GM13976 (cell line): ENCODE measurements at regions not wholly inside any gene's neighbourhood (a gene's known extent, or its start where the extent isn't known, plus 50 kb on each side); places are given as distances from the start of the nearest gene placed in this dataset.

ENCODE experiments used
- DNase-seq: peaks from one replicate; pipeline ENCODE4 v3.0.0; 2012; ENCODE audit warnings: low spot score
- CTCF ChIP-seq: IDR thresholded peaks from 2 replicates; pipeline ENCODE4 v1.5.1; 2012; ENCODE audit warnings: borderline replicate concordance, mild to moderate bottlenecking; ENCODE audit not compliant: insufficient read depth; ENCODE audit errors: extremely low read depth, missing control alignments, control extremely low read depth
- in situ Hi-C: fragments of 300-500 bp; cut with MboI; formaldehyde crosslinking; loops from one replicate; pipeline ENCODE4 v1.12.0; 2022; ENCODE audit warnings: low sequenced_read_pairs, mixed read lengths, inconsistent platforms; ENCODE audit not compliant: unreplicated experiment

DNA sequence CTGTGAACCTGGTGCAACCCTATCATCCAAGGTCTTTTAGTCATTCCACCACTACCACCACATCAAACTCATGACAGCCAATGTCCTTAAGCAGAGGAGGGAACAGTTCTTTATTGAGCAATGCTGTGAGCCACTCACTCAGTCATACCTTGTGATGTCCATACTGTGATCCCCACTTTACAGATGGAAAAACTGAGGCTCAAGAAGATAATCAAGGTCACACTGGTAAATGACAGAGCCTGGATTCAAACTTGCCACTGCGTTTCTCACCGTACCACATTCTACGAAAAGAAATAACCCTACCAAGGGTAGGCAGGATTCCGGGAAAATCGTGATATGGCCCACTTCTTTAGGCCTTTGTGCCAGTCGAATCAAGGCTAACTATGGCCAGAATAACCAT, 172.6 kb downstream of the CCT6B start:
- TF ChIP-seq CTCF: no peak
- in situ Hi-C loops: no loop called here
- no peak for DNase-seq

GRCh38 chr17:34784526-34784925, 176.7 kb downstream of the CCT6B start:
- no peak for DNase-seq
- TF ChIP-seq CTCF: no peak
- in situ Hi-C loops: no loop called here

DNA sequence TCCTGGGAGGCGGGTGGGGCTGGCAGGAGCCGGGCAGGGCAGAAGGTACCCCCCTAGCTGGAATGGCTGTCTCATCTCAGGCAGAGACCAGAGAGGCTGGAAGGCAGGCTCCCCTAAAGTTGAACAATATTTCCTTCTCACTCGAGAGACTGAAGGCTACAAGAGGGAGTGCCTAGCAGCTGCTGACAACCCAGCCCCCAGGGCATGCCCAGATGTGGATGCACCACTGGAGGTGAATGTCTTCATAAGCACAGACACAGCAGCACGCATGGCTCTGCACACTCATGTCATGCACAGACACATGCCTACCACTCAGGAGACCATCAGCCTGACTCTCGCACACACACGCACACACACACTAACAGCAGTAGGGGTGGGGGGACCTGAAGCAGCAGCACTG, 179.0 kb downstream of the CCT6B start:
- no peak for TF ChIP-seq CTCF
- DNase-seq: no peak
- in situ Hi-C loops: no loop called here

DNA sequence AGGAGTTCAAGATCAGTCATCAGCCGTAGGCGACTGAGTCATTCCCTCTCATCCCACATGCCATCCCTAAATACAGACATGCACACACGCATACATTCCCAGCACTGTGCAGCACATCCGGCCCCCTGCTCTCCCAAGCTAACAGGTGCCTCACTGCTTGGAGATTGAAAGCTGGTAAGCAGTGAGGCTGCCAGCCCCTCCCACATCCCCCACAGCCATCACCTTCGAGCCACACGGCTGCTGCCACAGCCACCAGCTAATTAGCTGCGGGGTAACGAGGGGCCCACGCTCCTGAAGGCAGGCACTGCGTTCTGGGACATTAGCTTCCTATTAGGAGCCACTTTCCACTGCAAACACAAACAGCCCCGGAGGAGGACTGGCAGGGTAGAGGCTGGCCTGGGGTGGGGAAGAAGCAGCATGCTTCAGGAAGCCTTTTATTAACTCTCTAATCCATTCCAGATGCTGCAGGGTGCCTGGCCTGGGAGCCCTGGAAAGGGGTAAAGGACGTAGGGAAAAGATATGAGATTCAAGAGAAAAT, 179.6 kb downstream of the CCT6B start:
- in situ Hi-C loops: no loop called here
- TF ChIP-seq CTCF: no peak
- no peak for DNase-seq

GRCh38 chr17:34781071-34781470, 180.2 kb downstream of the CCT6B start:
- in situ Hi-C loops: no loop called here
- DNase-seq: no peak
- no peak for TF ChIP-seq CTCF

- in situ Hi-C loops: no loop called here
- TF ChIP-seq CTCF: no peak
- no peak for DNase-seq
Measured at GRCh38 chr17:34780438-34780837, 180.8 kb downstream of the CCT6B start.
